OCI-LY7 (cell line): ENCODE measurements at regions not wholly inside any gene's neighbourhood (a gene's known extent, or its start where the extent isn't known, plus 50 kb on each side); places are given as distances from the start of the nearest gene placed in this dataset.

Source experiments
- BruUV-seq: library from RNA; stranded (reverse); fragments of 400-500 nt; replicated peaks from 2 replicates; lab custom pipeline; 2021; lab: Mats Ljungman, UMichigan
- CTCF ChIA-PET: fragments of 300-600 bp; sonication (Branson Sonifier 250); formaldehyde crosslinking; loops from one replicate; lab custom pipeline; 2022; ENCODE audit warnings: antibody characterized with exemption; ENCODE audit not compliant: unreplicated experiment; lab: Charles Lee
- POLR2A ChIA-PET: fragments of 300-600 bp; sonication (Branson Sonifier 250); formaldehyde crosslinking; loops from one replicate; lab custom pipeline; 2022; ENCODE audit warnings: antibody characterized with exemption; lab: Charles Lee
- DNase-seq: peaks from one replicate; pipeline ENCODE4 v3.0.0-alpha.2; 2015; ENCODE audit warnings: low spot score
- H2AFZ ChIP-seq: fragments of 200-600 bp; sonication (generic), shearing (Covaris generic); 2 replicates; pipeline ENCODE4 v1.6.1; 2014; ENCODE audit warnings: mild to moderate bottlenecking, antibody characterized with exemption, low read length, moderate library complexity
- H3K27ac ChIP-seq: fragments of 200-600 bp; sonication (generic); 2 replicates; pipeline ENCODE4 v1.5.1; 2014; ENCODE audit warnings: mixed run types, low read depth, mild to moderate bottlenecking, moderate library complexity, low read length, inconsistent platforms; ENCODE audit not compliant: poor library complexity, severe bottlenecking
- H3K36me3 ChIP-seq: fragments of 200-600 bp; sonication (generic); 2 replicates; pipeline ENCODE4 v1.6.1; 2014; ENCODE audit warnings: mild to moderate bottlenecking, antibody characterized with exemption, low read length, moderate library complexity, mixed read lengths; ENCODE audit not compliant: insufficient read depth
- H3K4me1 ChIP-seq: fragments of 200-600 bp; sonication (generic); 2 replicates; pipeline ENCODE4 v1.5.1; 2014; ENCODE audit warnings: mild to moderate bottlenecking, low read length; ENCODE audit not compliant: insufficient read depth, poor library complexity, severe bottlenecking
- H3K4me2 ChIP-seq: fragments of 200-600 bp; sonication (generic); 2 replicates; pipeline ENCODE4 v1.6.1; 2014; ENCODE audit warnings: mild to moderate bottlenecking, low read length
- H3K4me3 ChIP-seq: fragments of 200-600 bp; sonication (generic); 2 replicates; pipeline ENCODE4 v1.5.1; 2014; ENCODE audit warnings: mild to moderate bottlenecking, low read depth, low read length; ENCODE audit not compliant: poor library complexity, severe bottlenecking
- H3K79me2 ChIP-seq: fragments of 200-600 bp; sonication (generic); 2 replicates; pipeline ENCODE4 v1.6.1; 2016; ENCODE audit warnings: low read depth, mild to moderate bottlenecking, low read length, moderate library complexity, mixed read lengths; ENCODE audit not compliant: insufficient read depth
- H3K9me2 ChIP-seq: fragments of 200-600 bp; sonication (generic); 2 replicates; pipeline ENCODE4 v1.6.1; 2016; ENCODE audit warnings: mild to moderate bottlenecking, low read length, mixed read lengths; ENCODE audit not compliant: insufficient read depth
- H3K9me3 ChIP-seq: fragments of 200-600 bp; sonication (generic); 2 replicates; pipeline ENCODE4 v1.6.1; 2014; ENCODE audit warnings: mild to moderate bottlenecking, mixed run types, low read length, mixed read lengths
- H4K20me1 ChIP-seq: fragments of 200-600 bp; sonication (generic); 2 replicates; pipeline ENCODE4 v1.6.1; 2014; ENCODE audit warnings: mild to moderate bottlenecking, antibody characterized with exemption, low read length, moderate library complexity, mixed read lengths; ENCODE audit not compliant: insufficient read depth
- CTCF ChIP-seq: fragments of 200-600 bp; sonication (generic); conservative IDR thresholded peaks from 2 replicates; pipeline ENCODE4 v1.5.1; 2014; ENCODE audit warnings: mild to moderate bottlenecking, antibody characterized with exemption, low read length, moderate library complexity, mixed read lengths
- EZH2phosphoT487 ChIP-seq: fragments of 200-600 bp; sonication (generic); IDR thresholded peaks from 2 replicates; pipeline ENCODE4 v1.6.1; 2018; ENCODE audit warnings: low read depth, borderline replicate concordance, mild to moderate bottlenecking, mixed run types, antibody characterized with exemption, low read length, moderate library complexity, mixed read lengths
- intact Hi-C: fragments of 100-400 bp; cut with micrococcal nuclease; formaldehyde crosslinking; loops from one replicate; pipeline ENCODE4 v1.10.0; 2022; ENCODE audit not compliant: unreplicated experiment

GRCh38 chr14:87615822-87616679, 376.9 kb downstream of the GALC start:
- no peaks in the 10 kb centered on the region for H4K20me1 ChIP-seq
- no peaks in the 10 kb centered on the region for H3K79me2 ChIP-seq
- POLR2A ChIA-PET: interaction anchor here (0.5 to 2.2 kb wide), 6 partner anchors 12 to 962 kb away, joined by 3 to 5 read pairs (median 3); no protein-coding TSS in a partner anchor
- CTCF ChIA-PET: interaction anchor here (0.7 kb wide), 1 partner anchor 219 kb away, joined by 3 read pairs; no protein-coding TSS in a partner anchor
- peak overlapping the region; percentile 85 for H2AFZ ChIP-seq
- no peaks in the 10 kb centered on the region for H3K36me3 ChIP-seq
- no peak overlapping the region for H3K4me3 ChIP-seq
- no peaks in the 10 kb centered on the region for H3K9me2 ChIP-seq
- H3K27ac ChIP-seq: peak overlapping the region; percentile 28
- peaks cover 29% of the 10 kb centered on the region for H3K4me1 ChIP-seq
- BruUV-seq: no TSS peak
- peak overlapping the region; percentile 46 for H3K4me2 ChIP-seq
- H3K9me3 ChIP-seq: peaks cover 10% of the 10 kb centered on the region; the same call in 1 of the 2 replicates
- peak; percentile 83 for DNase-seq
- TF ChIP-seq EZH2phosphoT487 (no peak), CTCF (peak; percentile 92)
- intact Hi-C loops: loop anchor here (2.0 to 5.0 kb wide), 2 partner anchors 549 to 1154 kb away; no protein-coding TSS in a partner anchor

- peak overlapping the region; percentile 28 for H3K27ac ChIP-seq
- H3K9me2 ChIP-seq: no peaks in the 10 kb centered on the region
- H3K4me1 ChIP-seq: peaks cover 29% of the 10 kb centered on the region
- DNase-seq: no peak
- peaks cover under 1% of the 10 kb centered on the region; the same call in 1 of the 2 replicates for H3K9me3 ChIP-seq
- intact Hi-C loops: loop anchor here (5.0 kb wide), 1 partner anchor 1153 kb away; no protein-coding TSS in a partner anchor
- ChIA-PET CTCF (no interaction called here), POLR2A (interaction anchor here (0.6 to 2.2 kb wide), 5 partner anchors 13 to 203 kb away, joined by 3 to 5 read pairs (median 3); no protein-coding TSS in a partner anchor)
- peak overlapping the region; percentile 18 for H3K4me3 ChIP-seq
- H3K36me3 ChIP-seq: no peaks in the 10 kb centered on the region
- TF ChIP-seq CTCF (no peak), EZH2phosphoT487 (no peak)
- no peaks in the 10 kb centered on the region for H3K79me2 ChIP-seq
- peak overlapping the region; percentile 46 for H3K4me2 ChIP-seq
- BruUV-seq: no TSS peak
- H2AFZ ChIP-seq: peak overlapping the region; percentile 85; the same call in 1 of the 2 replicates
- no peaks in the 10 kb centered on the region for H4K20me1 ChIP-seq
Measured at GRCh38 chr14:87615047-87615446, 377.9 kb downstream of the GALC start.
